Kidney (tissue), 13 donors: ENCODE measurements at regions not wholly inside any gene's neighbourhood (a gene's known extent, or its start where the extent isn't known, plus 50 kb on each side); places are given as distances from the start of the nearest gene placed in this dataset.

ENCODE experiments used
- DNase-seq, 5 donors: peaks; one replicate each; pipeline ENCODE4 v3.0.0-alpha.2; 2013 to 2020
- FAIRE-seq: peaks from 2 replicates; lab custom pipeline; 2012; peaks lifted over from hg19 to GRCh38; lab: Jason Lieb, UNC
- H3K27ac ChIP-seq, 2 donors: one replicate each; pipeline ENCODE4 v1.7.0; 2013; ENCODE audit warnings: low read depth in 2 of 2, low read length in 2 of 2, inconsistent platforms in 1 of 2
- H3K27me3 ChIP-seq: one replicate; pipeline ENCODE4 v1.7.1; 2013; ENCODE audit warnings: low read length, inconsistent platforms; ENCODE audit not compliant: control insufficient read depth, insufficient read depth
- H3K36me3 ChIP-seq, 3 donors: one replicate each; pipeline versions ENCODE4 v1.7.0 to v1.7.1; 2013; ENCODE audit warnings: low read length in 3 of 3, control low read depth in 1 of 3, inconsistent platforms in 1 of 3; ENCODE audit not compliant: insufficient read depth in 3 of 3, control insufficient read depth in 2 of 3
- H3K4me1 ChIP-seq, 3 donors: one replicate each; pipeline versions ENCODE4 v1.7.0 to v1.7.1; 2013; ENCODE audit warnings: low read length in 3 of 3, inconsistent platforms in 1 of 3, low read depth in 1 of 3; ENCODE audit not compliant: control insufficient read depth in 2 of 3, insufficient read depth in 2 of 3
- H3K4me3 ChIP-seq, 3 donors: one replicate each; pipeline versions ENCODE4 v1.7.0 to v1.8.1; 2013; ENCODE audit warnings: low read length in 3 of 3, control low read depth in 1 of 3, inconsistent platforms in 1 of 3
- H3K9ac ChIP-seq, 3 donors: one replicate each; pipeline versions ENCODE4 v1.7.0 to v1.7.1; 2013; ENCODE audit warnings: low read length in 3 of 3, control low read depth in 1 of 3, inconsistent platforms in 1 of 3
- H3K9me3 ChIP-seq, 3 donors: one replicate each; pipeline versions ENCODE4 v1.7.0 to v1.7.1; 2013; ENCODE audit warnings: low read length in 3 of 3, control low read depth in 1 of 3, inconsistent platforms in 1 of 3; ENCODE audit not compliant: control insufficient read depth in 2 of 3, insufficient read depth in 1 of 3
- CTCF ChIP-seq: IDR thresholded peaks from 3 replicates; pipeline ENCODE4 v1.5.1; 2012; ENCODE audit warnings: mild to moderate bottlenecking, moderate library complexity, borderline replicate concordance; ENCODE audit not compliant: insufficient read depth; ENCODE audit errors: extremely low read depth
- intact Hi-C: fragments of 100-400 bp; cut with DNase I; formaldehyde crosslinking; loops from one replicate; pipeline ENCODE4 v1.11.1; 2022
- donor health status: control.
- donor health status: control.
- donor health status: control.
- donor health status: control.
- donor health status: control.
- donor health status: DM: yes; HTN: yes; CAD: no.
- donor health status: Normal renal cell carcinoma (clear cell type).

DNA sequence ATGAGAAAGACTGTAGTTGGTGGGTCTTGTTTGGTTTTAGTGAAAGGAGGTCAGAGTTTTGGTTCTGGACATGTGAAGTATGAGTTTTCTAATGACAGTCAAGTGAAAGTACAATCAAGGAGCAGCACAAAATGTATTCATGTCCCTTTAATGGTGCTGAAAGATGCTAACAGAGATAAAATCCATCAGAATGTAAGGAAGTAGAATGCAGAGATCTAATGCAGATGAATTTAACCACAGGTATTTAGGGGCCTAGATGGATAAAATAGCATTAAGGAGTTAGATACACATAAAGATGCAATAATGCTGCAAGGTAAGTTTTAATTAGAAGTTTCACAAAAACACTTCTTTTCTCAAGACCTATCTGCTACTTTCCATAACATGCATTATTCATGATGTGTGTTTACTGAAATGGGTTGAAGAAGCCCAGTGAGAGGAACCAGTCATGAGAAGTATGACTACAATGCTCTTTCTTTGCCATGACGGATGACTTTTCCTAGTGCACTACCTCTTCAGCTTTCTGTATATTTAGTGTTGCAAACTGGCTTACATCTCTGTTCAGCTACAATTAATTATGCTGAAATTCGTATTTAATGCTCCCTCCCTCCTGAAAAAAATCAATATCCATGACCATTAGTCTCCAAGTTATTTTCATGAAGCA lies 222.9 kb upstream of the HTR2A start:
- Histone ChIP-seq H3K9ac (no peak overlapping the region), H3K4me1 (no peaks in the 10 kb centered on the region), H3K27me3 (no peaks in the 10 kb centered on the region), H3K36me3 (no peaks in the 10 kb centered on the region), H3K27ac (no peak overlapping the region), H3K4me3 (no peak overlapping the region), H3K9me3 (no peaks in the 10 kb centered on the region)
- intact Hi-C loops: no loop called here
- FAIRE-seq (no peak), DNase-seq (no peak)
- TF ChIP-seq CTCF: no peak

- no peak for TF ChIP-seq CTCF
- intact Hi-C loops: no loop called here
- no peaks in the 10 kb centered on the region for H3K27me3 ChIP-seq
- DNase-seq (no peak), FAIRE-seq (no peak)
- H3K36me3 ChIP-seq: no peaks in the 10 kb centered on the region
- no peak overlapping the region for H3K9ac ChIP-seq
- H3K4me3 ChIP-seq: no peak overlapping the region
- H3K27ac ChIP-seq: no peak overlapping the region
- H3K9me3 ChIP-seq: no peaks in the 10 kb centered on the region
- no peaks in the 10 kb centered on the region for H3K4me1 ChIP-seq
Measured at GRCh38 chr13:47117268-47117667, 220.4 kb upstream of the HTR2A start.

DNA sequence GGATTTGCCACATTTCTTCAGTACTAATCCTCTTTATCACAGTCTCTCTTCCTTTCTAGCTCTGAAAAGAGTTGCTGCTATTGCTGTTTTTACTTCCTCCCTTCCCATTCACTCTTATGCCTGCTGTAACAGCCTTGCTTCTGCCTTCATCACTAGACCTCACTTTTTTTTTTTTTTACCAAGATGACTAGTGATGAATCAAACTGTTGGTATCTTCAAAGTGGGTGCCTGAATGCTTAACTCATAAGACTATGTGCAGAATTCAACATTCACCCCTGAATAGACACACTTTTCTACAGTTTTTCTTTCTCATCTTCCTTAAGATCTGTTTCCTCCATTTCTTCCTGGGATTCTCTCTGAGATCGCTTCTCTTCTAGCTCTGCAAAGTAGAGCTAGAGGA lies 217.2 kb upstream of the HTR2A start:
- H3K4me3 ChIP-seq: no peak overlapping the region
- H3K4me1 ChIP-seq: no peaks in the 10 kb centered on the region
- intact Hi-C loops: no loop called here
- no peaks in the 10 kb centered on the region for H3K9me3 ChIP-seq
- no peak overlapping the region for H3K27ac ChIP-seq
- no peak for FAIRE-seq
- no peaks in the 10 kb centered on the region for H3K36me3 ChIP-seq
- H3K9ac ChIP-seq: no peak overlapping the region
- TF ChIP-seq CTCF: no peak
- no peak for DNase-seq
- H3K27me3 ChIP-seq: no peaks in the 10 kb centered on the region

GRCh38 chr13:47112903-47113299 lies 216.0 kb upstream of the HTR2A start:
- TF ChIP-seq CTCF: no peak
- no peaks in the 10 kb centered on the region for H3K27me3 ChIP-seq
- FAIRE-seq: no peak

More at GRCh38 chr13:47112903-47113299, 216.0 kb upstream of the HTR2A start:
- no peaks in the 10 kb centered on the region for H3K36me3 ChIP-seq
- no peaks in the 10 kb centered on the region for H3K9me3 ChIP-seq
- H3K27ac ChIP-seq: no peak overlapping the region
- no peak overlapping the region for H3K9ac ChIP-seq
- no peak overlapping the region for H3K4me3 ChIP-seq
- intact Hi-C loops: no loop called here
- H3K4me1 ChIP-seq: no peaks in the 10 kb centered on the region
- DNase-seq: no peak
